NCI-H1930 (cell line): ENCODE measurements at regions not wholly inside any gene's neighbourhood (a gene's known extent, or its start where the extent isn't known, plus 50 kb on each side); places are given as distances from the start of the nearest gene placed in this dataset.
"Not testable (repeated sequence)": the region's sequence is repeated elsewhere in the genome, so short reads cannot be mapped to it uniquely, and the experiment has no call there.

ENCODE experiments used
- DNase-seq, 2 experiments: peaks; one replicate each; lab custom pipeline; 2025; lab: John Stamatoyannopoulos, UW

DNA sequence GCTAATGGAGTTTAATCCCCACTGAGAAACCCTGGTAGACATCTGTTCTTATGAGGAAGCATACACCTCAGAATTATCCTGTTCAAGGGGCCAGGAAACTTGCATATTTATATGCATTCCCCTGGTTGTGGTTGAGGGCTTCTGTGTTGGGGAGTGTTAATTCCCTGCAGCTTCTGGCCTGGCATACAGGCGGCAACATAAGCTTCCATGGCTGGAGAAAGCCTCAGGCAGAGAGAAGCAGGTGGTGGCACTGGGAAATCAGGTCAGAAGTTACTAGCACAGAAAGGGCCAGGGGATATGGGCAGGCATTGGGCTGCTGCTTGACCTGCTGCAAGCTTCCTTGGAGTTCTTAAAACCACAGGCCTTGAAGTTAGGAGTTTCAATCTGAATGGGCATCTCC, 166.1 kb upstream of the SEMA6A start:
- DNase-seq = no peak

DNA sequence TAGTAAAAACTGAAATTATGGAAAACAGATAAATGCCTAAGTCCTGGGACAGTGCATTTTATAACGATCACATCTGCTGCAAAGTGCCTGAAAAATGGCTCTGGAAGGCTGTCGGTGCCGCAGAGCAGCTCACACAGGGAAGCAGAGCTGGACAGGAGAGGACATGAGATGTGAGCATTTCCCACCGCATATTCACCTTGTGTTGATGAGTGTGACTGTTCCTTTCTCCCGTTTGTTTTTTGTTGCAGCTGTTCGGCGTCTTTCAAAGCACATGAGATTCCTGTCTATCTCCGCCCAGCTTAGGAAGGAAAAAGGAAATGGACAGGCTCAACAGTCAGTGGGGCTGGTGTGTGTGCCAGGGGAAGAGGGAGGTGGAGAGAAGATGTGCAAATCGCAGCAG, 164.9 kb upstream of the SEMA6A start:
- no peak for DNase-seq

DNA sequence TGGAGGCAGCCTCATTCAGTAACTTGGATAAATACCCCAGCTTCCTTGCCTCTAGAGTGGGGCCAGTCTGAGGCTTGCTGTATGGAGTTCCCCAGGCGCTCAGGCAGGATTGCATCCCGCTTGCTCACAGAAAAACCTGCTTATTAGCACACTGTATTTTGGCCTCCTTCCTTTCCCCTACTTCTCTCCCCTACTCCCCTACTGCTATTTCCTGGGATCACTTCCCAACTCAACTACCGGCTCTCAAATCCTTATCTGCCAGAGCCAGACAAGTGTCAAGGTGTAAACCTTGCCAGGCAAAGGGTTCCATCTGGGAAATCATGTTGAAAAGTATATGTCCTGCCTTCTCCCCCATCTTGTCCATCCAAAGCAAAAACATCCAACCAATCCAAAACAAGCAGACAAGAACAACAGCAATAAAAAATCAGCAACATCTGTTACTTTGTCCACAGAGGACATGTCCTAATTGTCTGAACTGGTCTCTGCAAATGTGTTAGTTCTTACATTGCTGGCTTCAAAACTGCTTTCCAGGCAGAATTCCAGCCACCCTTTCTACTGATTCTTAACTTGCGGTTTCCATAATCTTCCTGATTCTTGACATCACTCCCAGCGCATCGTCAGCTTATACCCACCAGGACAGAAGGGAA, 164.1 kb upstream of the SEMA6A start:
- no peak for DNase-seq

DNA sequence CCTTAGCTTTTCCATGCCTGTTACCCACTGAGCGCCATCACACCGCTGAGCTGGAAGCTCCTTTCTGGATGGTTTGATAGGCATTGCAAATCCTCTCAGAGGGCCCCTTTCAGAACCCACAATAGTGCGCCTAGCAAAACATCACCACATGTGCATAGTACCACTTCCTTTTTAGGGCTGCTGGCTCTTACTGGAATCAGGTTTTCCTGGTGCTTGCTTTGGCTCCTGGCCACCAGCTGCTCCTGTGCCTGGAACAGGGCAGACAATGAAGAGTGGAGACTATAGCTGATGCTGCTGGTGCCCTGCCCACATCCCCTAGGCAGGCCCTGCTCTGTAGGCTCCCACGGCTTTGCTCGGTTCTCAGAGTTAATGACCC, 163.6 kb upstream of the SEMA6A start:
- no peak for DNase-seq

DNA sequence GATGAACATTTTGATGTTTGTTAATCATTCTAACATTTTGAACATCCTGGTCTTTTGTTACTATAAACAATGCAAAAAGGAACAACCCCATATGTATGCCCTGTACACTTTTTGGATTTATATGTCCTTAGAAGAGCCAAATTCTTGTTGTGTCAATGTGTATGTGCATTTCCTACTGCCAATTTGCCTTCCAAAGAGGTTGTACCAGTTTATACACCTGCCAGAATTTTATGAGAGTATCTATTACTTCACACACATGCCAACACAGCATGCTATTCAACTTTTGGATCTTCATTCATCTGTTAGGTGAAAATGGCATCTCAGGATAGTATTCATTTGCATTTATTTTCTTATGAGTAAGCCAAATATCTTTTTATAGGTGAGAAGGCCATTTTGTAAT, 162.0 kb upstream of the SEMA6A start:
- no peak for DNase-seq

DNA sequence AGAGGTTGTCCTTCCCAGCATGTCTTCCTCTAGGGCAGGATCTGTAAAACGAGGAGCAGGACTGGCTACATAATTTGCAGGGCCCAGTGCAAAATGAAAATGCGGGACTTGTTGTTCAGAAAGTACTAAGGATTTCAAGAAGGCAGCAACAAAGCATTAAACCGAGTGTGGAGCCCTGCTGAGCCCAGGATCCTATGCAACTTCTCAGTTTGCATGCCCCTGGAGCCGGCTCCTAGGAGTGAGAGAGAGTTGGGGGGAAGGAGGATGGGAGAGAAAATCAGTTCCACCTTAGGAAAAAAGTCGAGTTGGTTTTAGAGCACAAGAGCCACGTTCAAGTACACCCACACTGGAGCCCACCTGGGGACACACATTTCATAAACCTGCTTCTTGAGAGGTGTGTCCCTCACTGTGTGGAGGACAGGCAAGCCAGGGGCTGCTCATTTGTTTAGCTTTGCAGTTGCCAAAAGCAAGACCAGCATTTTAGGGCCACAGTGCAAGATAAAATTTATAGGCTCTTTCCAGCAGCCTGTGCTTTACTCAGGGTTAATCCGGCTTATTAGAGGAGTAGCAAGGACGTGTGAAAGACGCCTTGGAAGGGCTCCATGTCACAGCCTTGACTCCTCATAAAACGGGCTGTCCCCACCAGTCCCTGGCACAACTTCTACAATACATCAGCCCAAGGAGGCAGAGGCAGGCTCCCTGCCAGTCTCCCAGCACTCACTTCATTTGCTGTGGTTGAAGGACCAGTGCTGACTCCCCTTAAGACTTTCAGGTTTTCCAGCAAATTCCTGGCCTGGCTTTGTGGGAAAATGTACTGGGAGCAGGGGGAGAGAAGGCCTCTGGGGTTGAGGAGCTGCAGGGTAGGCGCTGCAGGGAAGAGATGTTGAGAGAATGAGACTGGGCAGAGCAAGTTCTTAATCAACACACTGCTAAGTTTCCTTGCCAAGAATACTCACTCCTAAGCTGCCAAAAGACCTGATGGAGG, 159.7 kb upstream of the SEMA6A start:
- DNase-seq = no peak

DNA sequence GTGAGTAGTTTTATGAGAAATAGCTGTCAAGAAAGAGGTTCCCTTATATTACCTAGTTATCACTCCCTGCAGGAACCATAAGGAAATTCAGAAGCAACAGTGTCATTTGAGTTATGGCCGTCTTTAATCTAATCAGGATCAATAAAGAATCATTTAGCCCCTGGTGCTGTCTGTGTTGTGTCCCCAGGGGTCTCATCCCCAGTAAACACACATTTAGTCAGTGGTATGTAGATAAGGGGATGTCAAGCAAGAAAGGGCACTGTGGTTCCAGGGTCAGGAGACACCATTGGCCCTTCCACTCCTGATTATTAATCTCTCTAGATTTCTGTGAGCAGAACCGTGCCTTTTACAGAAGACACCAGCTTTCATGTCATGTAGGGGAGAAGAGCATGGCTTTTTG, 158.0 kb upstream of the SEMA6A start:
- no peak for DNase-seq

DNA sequence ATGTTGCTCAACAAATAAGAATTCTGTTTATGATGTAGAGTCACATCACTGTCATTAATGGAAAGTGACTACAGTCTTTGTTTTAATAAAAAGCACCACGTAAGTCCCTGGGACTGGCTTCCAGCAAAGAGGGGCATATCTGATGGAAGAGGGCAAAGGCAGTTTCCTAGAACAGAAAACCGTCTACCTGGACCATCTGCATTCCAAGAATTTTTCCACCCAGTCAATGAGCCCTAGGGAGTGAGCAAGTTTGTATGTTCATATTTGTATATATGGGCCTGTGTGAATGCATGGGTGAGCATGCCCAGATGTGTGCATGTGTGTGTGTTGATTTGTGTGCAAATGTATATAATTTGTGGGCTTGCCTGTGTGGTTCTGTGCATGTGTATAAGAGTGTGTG, 156.8 kb upstream of the SEMA6A start:
- DNase-seq = no peak

DNA sequence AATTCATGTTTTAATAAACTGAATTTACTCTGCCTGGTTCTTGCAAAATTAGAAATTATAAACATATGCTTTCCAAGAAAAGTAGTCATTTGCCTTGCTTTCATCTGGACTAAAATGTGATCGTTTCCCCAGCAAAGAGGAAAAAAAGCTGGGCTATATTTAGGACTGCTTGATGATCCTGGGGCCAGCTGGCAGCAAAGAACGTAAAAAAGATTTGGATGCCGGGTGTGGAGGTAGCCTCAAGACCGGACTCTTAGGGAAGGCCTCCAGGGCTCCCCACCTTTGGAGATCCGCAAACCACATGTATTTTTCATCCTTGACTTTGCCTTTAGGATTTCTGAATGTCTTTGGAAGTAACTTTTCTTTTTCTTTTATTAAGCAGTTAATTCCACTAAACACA, 156.1 kb upstream of the SEMA6A start:
- no peak for DNase-seq

DNA sequence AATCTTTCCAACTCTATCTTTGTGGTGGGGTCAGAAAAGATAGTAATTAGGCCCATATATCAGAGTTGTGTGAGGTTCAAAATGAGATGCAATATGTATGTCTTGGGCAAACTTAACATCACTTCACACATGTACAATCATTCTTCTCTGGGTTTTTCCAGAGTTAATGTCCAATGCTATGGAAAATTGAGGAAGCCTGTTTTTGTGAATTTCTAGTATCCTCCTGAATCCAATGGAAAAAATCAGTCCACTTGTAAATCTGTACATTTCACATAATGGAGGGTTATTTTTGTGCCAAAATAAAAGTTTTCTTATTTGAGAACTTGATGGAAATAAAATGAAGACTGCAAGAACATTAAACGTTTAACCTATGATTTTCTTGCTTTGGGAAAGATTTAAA, 155.6 kb upstream of the SEMA6A start:
- DNase-seq = no peak

DNA sequence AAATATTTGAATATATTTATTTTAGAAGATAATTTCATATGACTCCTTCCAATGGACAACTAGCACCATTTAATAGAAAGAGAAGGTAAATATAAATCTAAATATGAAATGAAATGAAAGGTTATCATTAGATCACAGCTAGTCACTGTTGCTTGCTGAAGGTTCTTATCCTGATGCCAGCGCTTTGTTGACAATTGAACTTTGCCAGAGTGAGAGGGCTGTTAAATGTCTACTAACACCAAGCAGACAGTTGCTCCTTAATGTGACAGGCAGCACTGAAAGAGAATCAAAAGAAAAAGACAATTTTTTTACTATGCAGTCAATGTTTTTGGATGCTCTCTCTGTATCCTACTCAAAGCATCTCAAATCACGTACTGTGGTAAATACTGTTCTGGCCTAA, 152.6 kb upstream of the SEMA6A start:
- DNase-seq = no peak

DNA sequence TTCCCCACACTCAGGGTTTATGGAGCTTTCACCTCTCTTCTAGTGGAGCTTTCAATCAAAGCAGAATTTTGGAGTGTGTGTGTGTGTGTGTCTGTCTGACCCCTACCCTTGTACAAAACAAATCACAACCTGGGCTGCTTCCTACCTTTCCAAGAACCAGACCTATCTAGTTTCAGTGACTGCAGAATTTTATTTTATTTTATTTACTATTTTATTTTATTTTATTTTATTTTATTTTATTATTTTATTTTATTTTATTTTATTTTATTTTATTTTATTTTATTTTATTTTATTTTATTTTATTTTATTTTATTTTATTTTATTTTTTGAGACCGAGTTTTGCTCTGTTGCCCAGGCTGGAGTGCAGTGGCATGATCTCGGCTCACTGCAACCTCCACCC, 151.6 kb upstream of the SEMA6A start:
- DNase-seq = not testable (repeated sequence)

DNA sequence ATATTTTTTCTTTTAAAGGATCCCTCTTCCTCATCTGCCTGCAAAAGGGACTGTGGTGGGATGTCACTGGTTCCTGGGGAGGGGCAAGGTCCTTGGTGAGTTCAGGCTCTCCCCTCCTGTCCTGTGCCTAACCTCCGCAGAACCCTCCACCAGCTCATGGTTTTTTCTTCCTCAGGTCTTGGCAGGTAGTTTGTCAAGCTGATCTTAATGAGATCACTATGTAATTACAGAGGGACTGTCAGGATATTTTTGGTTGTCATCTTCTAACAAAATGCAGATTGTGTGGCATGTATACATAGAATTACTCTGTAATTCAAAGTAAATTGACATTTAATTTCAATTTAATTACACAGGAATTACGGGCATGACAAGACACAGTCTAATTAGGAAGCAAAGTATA, 150.3 kb upstream of the SEMA6A start:
- DNase-seq = no peak

DNA sequence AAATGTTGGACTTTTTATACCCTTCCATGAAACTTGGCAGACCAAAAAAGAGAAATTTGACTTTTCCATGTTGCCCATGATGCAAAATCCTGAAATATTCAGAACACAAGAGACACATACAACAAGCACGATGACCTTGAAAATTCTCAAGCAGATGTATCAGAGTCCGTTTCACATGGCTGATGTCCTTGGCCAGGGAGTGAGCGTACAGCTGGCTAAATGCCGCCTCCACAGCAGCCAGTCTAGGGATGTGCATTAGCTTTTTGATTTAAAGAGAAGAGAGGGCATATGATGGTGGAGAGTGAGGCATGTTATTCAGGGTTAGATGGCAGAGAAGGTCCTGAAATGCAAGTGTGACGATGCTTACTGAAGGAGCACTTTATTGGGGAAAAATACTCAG, 148.0 kb upstream of the SEMA6A start:
- no peak for DNase-seq

DNA sequence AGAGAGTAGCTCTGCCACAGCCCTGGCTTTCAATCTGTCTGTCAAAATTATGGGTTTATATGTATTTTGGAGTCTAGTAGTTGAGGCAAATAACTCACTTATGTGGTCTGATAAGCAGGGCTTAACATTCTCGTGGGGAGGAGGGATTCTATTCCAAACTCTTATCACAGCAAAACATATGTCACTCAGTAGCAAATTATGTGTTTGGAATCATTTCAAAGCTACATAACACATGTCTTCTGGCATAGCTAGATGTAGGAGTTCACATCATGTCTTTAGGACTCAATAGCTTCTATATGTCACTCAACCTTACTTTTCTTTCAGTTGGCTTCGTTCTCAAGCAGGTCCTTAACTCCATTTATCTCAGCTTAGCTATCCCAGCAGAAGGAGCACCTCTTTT, 144.5 kb upstream of the SEMA6A start:
- DNase-seq = no peak

DNA sequence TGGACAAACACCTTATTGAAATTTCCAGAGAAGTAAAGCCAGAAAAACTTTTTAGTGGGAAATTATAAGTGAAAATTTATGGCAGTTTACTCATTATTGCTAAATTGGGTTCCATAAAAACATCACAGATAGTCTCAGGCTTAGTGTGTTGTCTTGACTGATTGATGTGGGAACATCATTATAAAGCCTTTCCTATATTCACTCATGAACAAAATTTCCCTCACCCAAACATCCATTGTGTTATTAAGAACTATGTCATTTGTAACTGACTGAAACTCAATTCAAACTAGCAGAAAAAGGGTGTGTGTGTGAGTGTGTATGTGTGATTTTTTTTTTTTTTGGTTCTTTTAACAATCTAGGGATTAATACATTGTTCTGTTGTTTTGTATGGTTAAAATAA, 143.7 kb upstream of the SEMA6A start:
- no peak for DNase-seq

DNA sequence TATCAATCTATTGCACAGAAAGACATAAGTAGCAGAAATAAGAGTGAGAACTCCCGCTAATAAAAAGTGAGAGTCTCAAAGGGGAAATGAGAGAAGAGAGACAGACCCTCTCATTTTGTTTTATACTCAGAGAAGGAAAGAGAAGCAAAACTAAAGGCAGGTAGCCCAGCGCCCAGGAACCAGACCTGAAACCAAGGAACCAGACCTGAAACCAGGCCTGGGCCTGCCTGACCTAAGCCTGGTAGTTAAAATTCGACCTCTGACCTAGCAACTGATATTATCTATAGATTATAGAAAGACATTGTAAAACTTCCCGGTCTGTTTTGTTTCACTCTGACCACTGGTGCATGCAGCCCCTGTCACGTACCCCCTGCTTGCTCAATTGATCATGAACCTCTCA, 134.5 kb upstream of the SEMA6A start:
- no peak for DNase-seq

DNA sequence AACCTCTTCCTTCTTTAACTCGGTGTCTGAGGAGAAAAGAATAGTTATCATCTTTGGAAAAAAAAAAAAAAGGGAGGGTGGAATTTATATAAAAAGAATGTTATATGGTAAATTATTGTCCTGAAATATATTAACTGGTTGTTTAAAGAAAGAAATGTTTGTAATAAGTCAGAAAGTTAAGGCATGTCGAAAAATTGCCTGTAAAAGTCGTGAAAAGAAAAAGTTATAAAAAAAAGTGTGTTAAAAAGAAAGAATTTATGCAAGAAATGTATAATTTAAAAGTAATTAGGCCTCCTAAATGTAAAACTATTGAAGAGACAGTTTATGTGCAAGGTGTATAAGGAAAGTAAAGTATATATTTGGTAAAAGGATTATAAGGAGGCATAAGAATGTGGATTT, 130.5 kb upstream of the SEMA6A start:
- DNase-seq = not testable (repeated sequence)

DNA sequence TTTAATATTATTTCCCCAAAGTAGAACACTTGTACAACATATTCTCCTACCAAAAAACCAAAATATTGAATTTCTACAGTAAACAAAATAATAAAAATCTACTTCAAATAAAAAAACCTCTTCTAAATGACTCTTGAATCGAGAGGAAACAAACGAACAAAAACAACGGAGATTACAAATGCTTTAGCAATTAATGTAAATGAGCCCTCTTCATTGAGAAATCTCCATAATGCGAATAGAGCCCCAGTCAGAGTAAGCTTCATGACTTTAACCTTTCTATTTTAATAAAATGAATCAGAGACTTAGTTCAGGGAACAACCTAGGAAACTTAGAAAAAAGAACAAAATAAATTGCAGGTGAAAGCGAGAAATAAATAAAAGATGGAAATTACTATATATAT, 129.3 kb upstream of the SEMA6A start:
- no peak for DNase-seq

DNA sequence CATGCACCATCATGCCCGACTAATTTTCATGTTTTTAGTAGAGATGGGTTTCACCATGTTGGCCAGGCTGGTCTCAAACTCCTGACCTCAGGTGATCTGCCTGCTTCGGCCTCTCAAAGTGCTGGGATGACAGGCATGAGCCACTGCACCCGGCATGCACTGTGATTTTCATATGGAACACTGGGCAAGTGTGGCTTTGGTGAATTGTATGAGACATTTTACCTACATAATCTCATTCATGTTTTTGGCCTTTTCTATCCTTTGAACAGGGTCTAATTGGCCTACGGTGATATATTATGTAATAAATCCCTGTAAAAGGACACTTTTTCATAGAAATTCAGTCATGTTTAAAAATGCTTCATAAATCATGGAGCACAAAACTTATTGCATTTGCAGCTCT, 128.7 kb upstream of the SEMA6A start:
- no peak for DNase-seq

DNA sequence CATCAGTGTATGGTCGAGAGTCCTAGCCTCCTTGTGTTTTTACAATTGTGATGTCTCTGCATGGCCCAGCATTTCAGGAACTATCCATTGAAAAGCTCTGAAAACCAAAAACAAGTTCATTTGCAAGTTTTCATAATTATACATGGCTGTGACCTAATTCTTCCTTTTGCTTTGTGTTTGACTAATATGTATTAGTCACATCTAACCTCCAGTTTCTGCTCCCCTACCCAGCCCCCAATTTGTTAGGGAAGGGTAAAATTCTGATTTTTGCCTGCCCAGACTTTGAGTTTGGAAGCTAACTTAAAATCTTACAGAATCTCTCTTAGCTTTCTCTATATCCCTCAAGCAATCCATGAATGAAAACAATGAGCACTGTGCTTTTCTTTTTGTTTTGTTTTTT, 128.2 kb upstream of the SEMA6A start:
- DNase-seq = no peak

DNA sequence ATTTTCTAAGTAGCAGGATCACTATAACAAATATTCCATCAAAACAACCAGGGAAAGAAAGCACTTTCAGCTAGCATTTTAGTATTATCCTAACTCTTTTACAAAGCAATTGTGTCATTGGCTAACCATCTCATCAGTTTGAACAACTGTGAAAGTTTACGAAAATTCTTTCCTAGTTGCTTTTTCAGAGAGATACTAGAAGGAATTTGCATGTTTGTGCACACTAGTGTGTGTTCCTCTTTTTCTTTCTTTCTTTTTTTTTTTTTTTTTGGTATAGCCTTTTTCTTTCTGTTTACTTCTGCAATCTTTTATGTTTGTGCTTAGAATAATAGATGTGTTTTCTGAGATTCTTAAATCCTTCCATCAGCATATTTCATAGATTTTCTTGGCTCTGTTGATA, 124.7 kb upstream of the SEMA6A start:
- no peak for DNase-seq

DNA sequence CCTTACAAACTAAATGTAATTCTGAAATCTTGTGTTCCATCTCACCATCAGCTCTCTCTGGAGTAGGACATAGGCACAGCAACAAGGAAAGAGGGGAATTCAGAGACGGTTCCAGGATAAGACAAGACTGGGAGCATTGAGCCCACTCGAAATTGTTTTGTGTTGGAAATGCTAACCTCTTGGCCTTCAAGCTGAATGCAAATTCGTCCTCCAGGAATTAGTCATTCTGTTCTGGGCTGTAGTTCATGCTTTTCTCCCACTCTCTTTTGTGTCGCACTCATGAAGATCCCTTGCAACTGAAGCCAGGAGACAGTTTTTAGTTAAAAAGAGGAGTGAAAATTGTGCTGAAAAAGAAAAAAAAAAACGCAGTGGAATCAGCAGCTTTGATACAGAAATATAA, 121.7 kb upstream of the SEMA6A start:
- DNase-seq = no peak

DNA sequence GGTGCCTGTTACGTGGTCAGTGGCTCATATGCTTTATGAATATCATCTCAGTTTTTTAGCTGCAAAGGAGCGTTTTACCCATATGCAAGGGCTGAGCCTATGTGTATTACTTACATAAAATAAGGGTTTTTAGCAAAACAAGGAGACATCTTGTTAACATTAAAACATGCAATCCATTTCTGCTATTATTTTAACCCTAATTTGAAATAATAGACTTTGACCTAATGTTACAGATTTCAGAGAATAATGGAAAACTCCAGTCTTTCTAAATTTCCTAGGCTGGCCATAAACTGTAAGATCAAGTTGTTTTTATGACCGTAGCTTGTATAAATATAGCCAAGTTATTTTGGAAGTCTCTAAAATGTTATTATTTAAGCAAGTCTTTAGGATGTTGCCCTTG, 121.1 kb upstream of the SEMA6A start:
- DNase-seq = no peak
